ACHN (cell line): ENCODE measurements at regions not wholly inside any gene's neighbourhood (a gene's known extent, or its start where the extent isn't known, plus 50 kb on each side); places are given as distances from the start of the nearest gene placed in this dataset.
"Not testable (repeated sequence)": the region's sequence is repeated elsewhere in the genome, so short reads cannot be mapped to it uniquely, and the experiment has no call there.

ENCODE experiments used
- DNase-seq: peaks from one replicate; pipeline ENCODE4 v3.0.0-alpha.2; 2015
- in situ Hi-C: cut with HindIII; loops from 2 replicates; pipeline ENCODE4 v1.10.0; 2017; ENCODE audit warnings: low sequenced_read_pairs, low pct_ligation_motif_present, low pct_unique_long_range_greater_than_20kb

GRCh38 chr6:134665029-134665723 is 284.7 kb downstream of the ALDH8A1 start:
- in situ Hi-C loops: no loop called here
- DNase-seq: no peak

GRCh38 chr6:134663800-134664535 is 285.9 kb downstream of the ALDH8A1 start:
- in situ Hi-C loops: no loop called here
- no peak for DNase-seq

DNA sequence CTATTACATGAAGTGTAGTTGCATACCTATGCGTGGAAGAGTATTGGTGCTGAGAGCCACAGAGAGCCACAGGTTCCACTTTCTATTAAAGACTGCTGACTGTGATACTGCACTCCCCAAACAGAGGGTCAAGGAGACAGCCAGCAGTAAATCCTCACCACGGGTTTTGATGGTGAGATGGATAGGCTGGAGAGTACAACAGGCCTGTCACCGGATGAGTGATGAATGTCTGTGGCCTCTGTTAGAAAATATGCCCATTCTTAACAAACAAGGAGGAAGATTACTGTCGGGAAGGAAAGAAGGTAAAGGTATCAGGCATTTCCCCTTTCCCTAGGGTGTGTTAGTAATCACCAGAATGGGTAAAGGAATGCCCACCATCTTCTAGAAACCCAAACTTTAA is 286.5 kb downstream of the ALDH8A1 start:
- no peak for DNase-seq
- in situ Hi-C loops: no loop called here

GRCh38 chr6:134662077-134662700 is 287.7 kb downstream of the ALDH8A1 start:
- no peak for DNase-seq
- in situ Hi-C loops: no loop called here

DNA sequence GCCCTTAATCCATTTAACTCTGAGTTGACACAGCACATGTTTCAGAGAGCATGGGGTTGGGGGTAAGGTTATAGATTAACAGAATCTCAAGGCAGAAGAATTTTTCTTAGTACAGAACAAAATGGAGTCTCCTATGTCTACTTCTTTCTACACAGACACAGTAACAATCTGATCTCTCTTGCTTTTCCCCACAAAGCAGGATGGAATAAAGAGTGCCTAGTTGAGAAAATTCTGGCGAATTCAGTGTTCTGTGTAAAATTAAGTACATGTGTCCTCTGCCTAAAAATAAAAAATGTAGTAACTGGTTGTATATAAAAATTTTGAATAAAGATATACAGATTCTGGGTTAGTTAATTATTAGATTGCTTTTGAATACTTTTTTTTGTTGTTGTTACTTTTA is 290.0 kb downstream of the ALDH8A1 start:
- DNase-seq, in situ Hi-C loops: not testable (repeated sequence)

GRCh38 chr6:134658596-134658995 is 291.3 kb downstream of the ALDH8A1 start:
- DNase-seq: no peak
- in situ Hi-C loops: no loop called here

DNA sequence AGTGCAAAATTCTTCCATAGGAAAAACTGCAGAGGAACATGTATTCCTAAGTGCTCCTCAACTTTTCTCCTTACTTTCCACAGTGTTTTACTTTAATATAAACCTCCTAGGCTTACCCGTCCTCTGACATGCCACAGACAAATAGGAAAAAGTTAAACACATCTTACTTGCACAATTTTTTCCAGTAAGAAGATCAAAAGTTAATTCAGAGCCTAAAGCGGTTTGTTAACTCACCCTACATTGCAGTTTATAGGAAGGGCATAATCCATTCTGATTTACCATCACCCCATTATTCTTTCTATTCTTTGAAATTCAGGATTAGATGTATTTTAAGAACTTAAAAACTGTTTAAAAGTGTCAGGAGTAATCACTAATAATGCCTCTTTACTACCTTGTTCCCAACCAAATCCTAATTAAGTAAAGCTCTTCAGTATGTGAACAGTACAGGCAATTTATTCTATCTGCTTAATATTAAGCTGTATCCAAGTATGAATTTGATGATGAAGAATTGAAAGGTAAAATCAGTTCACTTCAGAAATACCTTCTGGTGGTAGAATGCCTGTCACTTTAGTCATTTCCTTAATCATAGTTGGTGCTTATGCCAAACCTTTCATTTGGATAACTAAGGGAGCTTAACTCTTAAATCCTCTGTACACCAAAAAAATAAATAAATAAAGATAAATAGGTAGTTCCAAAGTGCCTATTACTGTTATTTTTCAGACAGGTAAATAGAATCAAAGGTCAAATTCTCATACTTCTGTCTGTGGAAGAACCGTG is 292.0 kb downstream of the ALDH8A1 start:
- peak; percentile 28 for DNase-seq
- in situ Hi-C loops: no loop called here

- in situ Hi-C loops: no loop called here
- no peak for DNase-seq
Observed at GRCh38 chr6:134657343-134657742, 292.6 kb downstream of the ALDH8A1 start.

DNA sequence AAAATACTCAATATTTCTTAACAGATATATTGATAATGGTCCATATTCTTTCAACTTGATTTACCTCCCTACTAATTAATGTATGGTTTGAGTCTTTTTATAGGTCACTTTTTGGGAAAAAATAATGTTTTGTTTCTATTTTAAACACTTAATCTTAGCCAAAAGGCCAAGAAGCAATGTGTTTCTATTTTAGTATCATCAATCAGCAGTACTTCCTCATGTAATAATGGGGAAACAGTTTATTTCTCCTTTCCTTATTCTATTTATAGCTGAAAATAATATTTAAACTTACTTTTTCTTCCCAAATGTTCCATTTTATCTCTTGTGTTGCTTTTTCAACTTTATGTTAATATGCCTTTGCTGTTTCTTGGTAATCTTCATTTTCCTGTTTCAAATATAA is 295.1 kb downstream of the ALDH8A1 start:
- DNase-seq: no peak
- in situ Hi-C loops: no loop called here

- no peak for DNase-seq
- in situ Hi-C loops: no loop called here
Observed at GRCh38 chr6:134651519-134651918, 298.4 kb downstream of the ALDH8A1 start.

DNA sequence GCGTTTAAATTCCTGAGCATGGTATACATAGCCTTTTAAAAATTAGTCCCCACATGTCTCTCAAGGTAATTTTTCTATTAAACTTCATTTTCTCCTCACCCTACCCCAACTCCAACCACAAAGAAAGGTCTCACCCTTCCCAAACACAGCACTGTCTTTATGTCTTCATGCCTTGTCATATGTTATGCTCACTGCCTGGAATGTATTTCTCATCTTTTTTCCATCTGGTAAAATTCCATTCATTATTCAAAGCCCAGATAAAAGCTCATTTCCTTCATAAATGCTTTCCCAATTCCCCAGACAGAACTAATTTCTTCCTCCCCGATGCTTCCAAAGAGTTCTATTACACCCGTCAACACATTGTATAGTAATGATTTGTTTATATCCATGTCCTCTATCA is 302.0 kb downstream of the ALDH8A1 start:
- in situ Hi-C loops: no loop called here
- no peak for DNase-seq

DNA sequence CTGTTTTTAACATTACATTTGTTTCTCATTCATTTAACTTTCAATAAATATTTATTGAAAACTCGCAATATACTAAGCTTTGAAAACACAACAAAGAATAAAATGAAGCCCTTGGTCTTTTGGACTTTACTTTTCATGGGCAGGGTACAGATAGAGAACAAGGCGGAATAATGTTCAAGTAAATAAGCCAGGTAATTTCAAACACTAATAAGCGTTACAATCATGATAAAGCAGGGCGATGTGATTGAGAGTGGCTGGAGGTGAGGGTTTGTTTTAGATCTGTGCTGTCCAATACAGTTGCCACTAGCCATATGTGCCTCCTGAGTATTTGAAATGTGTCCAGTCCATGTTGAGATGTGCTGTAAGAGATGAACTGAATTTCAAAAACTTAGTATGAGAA is 307.1 kb downstream of the ALDH8A1 start:
- DNase-seq: no peak
- in situ Hi-C loops: no loop called here

- in situ Hi-C loops: no loop called here
- no peak for DNase-seq
Observed at GRCh38 chr6:134642279-134642678, 307.6 kb downstream of the ALDH8A1 start.

DNA sequence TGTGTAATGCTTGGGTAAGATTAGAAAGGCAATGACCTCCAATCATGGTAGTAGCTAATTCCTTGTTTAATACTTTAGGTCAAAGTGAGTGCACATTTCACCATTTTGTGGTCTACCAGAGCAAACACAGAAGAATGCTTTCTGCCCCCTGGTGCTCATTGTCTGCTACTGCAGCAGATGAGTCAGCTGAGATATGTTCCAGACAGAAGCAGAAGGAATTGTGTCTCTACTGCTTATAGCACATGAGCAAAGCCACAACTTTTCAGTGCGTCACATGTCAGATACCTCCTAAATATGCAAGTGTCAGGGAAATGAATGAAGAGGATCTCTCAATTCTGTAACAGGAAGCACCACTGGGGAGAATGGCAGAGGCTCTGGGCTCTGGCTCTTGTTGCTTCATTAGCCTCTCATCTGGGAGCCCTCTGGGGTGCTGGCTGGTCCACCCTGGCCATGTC is 308.9 kb downstream of the ALDH8A1 start:
- in situ Hi-C loops: no loop called here
- peak; percentile 75 for DNase-seq

- DNase-seq: no peak
- in situ Hi-C loops: no loop called here
Observed at GRCh38 chr6:134640229-134640628, 309.7 kb downstream of the ALDH8A1 start.

- in situ Hi-C loops: no loop called here
- no peak for DNase-seq
Observed at GRCh38 chr6:134637847-134638437, 312.0 kb downstream of the ALDH8A1 start.

DNA sequence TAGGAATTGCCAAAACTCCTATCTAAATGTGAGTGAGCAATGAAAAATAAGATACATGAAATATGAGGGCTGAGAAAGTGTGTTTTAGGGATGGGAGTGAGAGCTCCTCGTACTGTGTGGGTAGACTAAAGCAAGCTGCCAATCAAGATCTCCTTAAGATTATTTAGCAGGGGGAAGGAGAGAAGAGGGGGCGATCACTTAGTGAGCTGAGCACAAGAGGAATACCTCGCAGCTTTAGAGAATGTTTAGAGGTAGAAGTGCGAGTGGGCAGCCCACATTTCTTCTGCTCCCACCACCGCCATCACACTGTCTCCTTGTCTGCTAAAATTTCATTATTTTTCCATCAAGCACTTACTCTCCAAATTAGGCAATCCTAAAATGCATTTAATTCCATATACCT is 312.6 kb downstream of the ALDH8A1 start:
- DNase-seq: no peak
- in situ Hi-C loops: no loop called here

DNA sequence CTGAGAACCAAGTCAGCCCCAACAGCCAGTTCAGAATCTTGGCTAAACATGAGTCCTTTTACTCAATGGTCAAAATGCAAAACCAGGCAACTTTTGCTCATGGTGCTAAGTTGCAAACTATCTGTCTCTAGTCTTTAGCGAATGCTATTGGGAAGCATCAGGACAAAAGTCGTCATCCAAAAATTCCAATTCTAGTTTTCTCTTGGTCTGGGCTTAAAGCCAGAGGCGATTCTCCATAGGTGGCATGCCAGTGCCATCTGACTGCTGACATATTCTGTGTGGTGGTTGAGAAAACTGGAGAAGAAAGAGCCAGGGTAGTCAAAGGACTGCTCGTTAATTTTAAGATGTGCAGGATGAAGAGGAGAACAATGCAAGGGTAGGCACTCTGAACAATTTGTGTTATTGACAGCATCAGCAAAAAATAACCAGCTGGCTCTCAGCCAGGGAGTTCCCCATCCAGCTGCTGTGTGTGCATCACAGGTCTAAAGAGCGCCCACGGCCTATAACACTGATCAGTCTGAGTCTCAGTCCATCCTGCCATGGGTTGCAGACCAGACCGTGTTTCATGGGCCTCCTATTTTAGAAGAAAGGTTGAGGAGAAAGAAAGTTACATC is 313.6 kb downstream of the ALDH8A1 start:
- no peak for DNase-seq
- in situ Hi-C loops: no loop called here
